Sigmoid colon (tissue), 4 donors: ENCODE measurements at regions not wholly inside any gene's neighbourhood (a gene's known extent, or its start where the extent isn't known, plus 50 kb on each side); places are given as distances from the start of the nearest gene placed in this dataset.

Source experiments
- POLR2A ChIP-seq, 2 donors: fragments of 450-650 bp; IDR thresholded peaks; one replicate each; pipeline ENCODE4 v1.6.1; 2016; ENCODE audit warnings: antibody characterized with exemption in 2 of 2, mild to moderate bottlenecking in 2 of 2, moderate library complexity in 2 of 2
- POLR2AphosphoS5 ChIP-seq, 4 donors: sonication (generic); formaldehyde crosslinking; IDR thresholded peaks; one replicate each; pipeline ENCODE4 v1.6.1; 2017; ENCODE audit warnings: antibody characterized with exemption in 4 of 4
- TF ChIP-seq, protein P1 (sequence below), 4 experiments: fragments of 450-650 bp in 3 of 4; fragments of 200-600 bp in 1 of 4; IDR thresholded peaks; one replicate each; pipeline ENCODE4 v1.5.1; 2016 to 2019; ENCODE audit warnings: antibody characterized with exemption in 4 of 4, mild to moderate bottlenecking in 3 of 4, moderate library complexity in 2 of 4

DNA sequence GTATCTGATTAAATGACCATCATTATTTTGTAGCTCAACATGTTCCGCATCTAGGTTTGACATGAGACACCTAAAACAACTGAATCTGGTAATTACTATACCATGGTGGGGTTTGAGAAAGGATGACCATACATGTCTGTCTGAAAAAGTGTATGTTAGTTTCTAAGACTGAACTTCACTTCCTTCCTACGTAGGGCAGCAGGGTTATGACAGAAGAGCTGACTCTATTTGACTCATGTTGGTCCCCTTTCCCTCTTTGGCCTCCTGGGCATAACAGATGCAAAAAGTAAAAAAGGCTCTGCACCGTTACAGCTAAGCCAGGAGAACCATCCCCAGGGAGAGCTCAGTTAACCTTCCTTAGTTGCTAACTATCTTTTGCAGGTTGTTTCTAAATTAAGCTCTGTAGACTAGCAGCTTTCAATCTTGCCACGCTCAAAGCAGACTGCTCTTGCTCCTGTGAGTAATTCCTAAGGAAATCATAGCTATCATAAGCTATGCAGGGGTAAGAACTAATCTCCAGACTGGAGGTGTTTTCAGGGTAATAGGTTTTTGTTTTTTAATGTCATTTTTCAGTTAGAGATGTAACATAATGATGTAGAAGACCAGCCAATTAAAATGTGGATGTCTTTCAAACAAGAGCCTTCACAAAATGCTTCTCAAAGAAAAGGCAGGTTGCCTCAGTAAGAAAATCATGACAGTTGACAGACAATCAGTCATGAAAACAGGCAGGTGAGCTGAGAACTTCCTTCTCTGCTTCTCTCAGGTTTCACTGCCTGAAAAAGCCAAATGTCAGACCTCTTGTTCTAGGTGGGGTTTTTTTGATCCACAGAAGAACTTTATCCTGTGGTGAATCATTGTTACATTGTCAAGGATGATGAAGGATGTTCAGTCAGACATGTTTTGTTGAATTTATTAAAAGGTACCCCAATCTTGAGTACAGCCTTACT is 66.9 kb upstream of the DAPP1 start:
- TF ChIP-seq POLR2A (IDR thresholded peaks at IDR 0.05) = no peak
- TF ChIP-seq, protein P1, sequence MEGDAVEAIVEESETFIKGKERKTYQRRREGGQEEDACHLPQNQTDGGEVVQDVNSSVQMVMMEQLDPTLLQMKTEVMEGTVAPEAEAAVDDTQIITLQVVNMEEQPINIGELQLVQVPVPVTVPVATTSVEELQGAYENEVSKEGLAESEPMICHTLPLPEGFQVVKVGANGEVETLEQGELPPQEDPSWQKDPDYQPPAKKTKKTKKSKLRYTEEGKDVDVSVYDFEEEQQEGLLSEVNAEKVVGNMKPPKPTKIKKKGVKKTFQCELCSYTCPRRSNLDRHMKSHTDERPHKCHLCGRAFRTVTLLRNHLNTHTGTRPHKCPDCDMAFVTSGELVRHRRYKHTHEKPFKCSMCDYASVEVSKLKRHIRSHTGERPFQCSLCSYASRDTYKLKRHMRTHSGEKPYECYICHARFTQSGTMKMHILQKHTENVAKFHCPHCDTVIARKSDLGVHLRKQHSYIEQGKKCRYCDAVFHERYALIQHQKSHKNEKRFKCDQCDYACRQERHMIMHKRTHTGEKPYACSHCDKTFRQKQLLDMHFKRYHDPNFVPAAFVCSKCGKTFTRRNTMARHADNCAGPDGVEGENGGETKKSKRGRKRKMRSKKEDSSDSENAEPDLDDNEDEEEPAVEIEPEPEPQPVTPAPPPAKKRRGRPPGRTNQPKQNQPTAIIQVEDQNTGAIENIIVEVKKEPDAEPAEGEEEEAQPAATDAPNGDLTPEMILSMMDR (IDR thresholded peaks at IDR 0.05) = no peak
- no peak for TF ChIP-seq POLR2AphosphoS5 (IDR thresholded peaks at IDR 0.05)
